GM18873 (cell line): ENCODE measurements at regions not wholly inside any gene's neighbourhood (a gene's known extent, or its start where the extent isn't known, plus 50 kb on each side); places are given as distances from the start of the nearest gene placed in this dataset.
"Not testable (repeated sequence)": the region's sequence is repeated elsewhere in the genome, so short reads cannot be mapped to it uniquely, and the experiment has no call there.

Source experiments
- ATAC-seq: cut with Tn5 transposase; IDR thresholded peaks from one replicate; pipeline ENCODE4 v1.9.1; 2021; ENCODE audit warnings: mild to moderate bottlenecking, moderate library complexity, moderate number of reproducible peaks; ENCODE audit not compliant: unreplicated experiment, low FRiP score

GRCh38 chrX:121283921-121284320 is 236.5 kb downstream of the GLUD2 start:
- ATAC-seq, result no peak

- no peak for ATAC-seq
Measured at GRCh38 chrX:121298499-121298898, 251.1 kb downstream of the GLUD2 start.

- ATAC-seq, result no peak
Measured at GRCh38 chrX:121301356-121301755, 253.9 kb downstream of the GLUD2 start.

- ATAC-seq, result no peak
Measured at GRCh38 chrX:121301822-121302221, 254.4 kb downstream of the GLUD2 start.

GRCh38 chrX:121307449-121307848 is 260.0 kb downstream of the GLUD2 start:
- peak; percentile 76 for ATAC-seq

GRCh38 chrX:121308276-121308805 is 260.9 kb downstream of the GLUD2 start:
- ATAC-seq, result peak; percentile 63

GRCh38 chrX:121310820-121311219 is 263.4 kb downstream of the GLUD2 start:
- no peak for ATAC-seq

- ATAC-seq, result no peak
Measured at GRCh38 chrX:121320441-121320840, 273.0 kb downstream of the GLUD2 start.

- no peak for ATAC-seq
Measured at GRCh38 chrX:121322159-121322558, 274.7 kb downstream of the GLUD2 start.

GRCh38 chrX:121323337-121323736 is 275.9 kb downstream of the GLUD2 start:
- ATAC-seq, result no peak

- no peak for ATAC-seq
Measured at GRCh38 chrX:121333942-121334341, 286.5 kb downstream of the GLUD2 start.

- no peak for ATAC-seq
Measured at GRCh38 chrX:121336831-121337421, 289.5 kb downstream of the GLUD2 start.

GRCh38 chrX:121337816-121338215 is 290.4 kb downstream of the GLUD2 start:
- ATAC-seq, result no peak

GRCh38 chrX:121349263-121349662 is 301.9 kb downstream of the GLUD2 start:
- no peak for ATAC-seq

GRCh38 chrX:121356139-121356849 is 308.9 kb downstream of the GLUD2 start:
- no peak for ATAC-seq

- no peak for ATAC-seq
Measured at GRCh38 chrX:121356850-121357171, 309.4 kb downstream of the GLUD2 start.

GRCh38 chrX:121360280-121360679 is 312.9 kb downstream of the GLUD2 start:
- no peak for ATAC-seq

- no peak for ATAC-seq
Measured at GRCh38 chrX:121365572-121366161, 318.3 kb downstream of the GLUD2 start.

- no peak for ATAC-seq
Measured at GRCh38 chrX:121374471-121374870, 327.1 kb downstream of the GLUD2 start.

- not testable (repeated sequence) for ATAC-seq
Measured at GRCh38 chrX:121381915-121382314, 334.5 kb downstream of the GLUD2 start.

GRCh38 chrX:121389976-121390714 is 342.7 kb downstream of the GLUD2 start:
- ATAC-seq, result no peak
